ENCODE measurements at regions not wholly inside any gene's neighbourhood (a gene's known extent, or its start where the extent isn't known, plus 50 kb on each side); places are given as distances from the start of the nearest gene placed in this dataset.
"Not testable (repeated sequence)": the region's sequence is repeated elsewhere in the genome, so short reads cannot be mapped to it uniquely, and the experiment has no call there.

DNA sequence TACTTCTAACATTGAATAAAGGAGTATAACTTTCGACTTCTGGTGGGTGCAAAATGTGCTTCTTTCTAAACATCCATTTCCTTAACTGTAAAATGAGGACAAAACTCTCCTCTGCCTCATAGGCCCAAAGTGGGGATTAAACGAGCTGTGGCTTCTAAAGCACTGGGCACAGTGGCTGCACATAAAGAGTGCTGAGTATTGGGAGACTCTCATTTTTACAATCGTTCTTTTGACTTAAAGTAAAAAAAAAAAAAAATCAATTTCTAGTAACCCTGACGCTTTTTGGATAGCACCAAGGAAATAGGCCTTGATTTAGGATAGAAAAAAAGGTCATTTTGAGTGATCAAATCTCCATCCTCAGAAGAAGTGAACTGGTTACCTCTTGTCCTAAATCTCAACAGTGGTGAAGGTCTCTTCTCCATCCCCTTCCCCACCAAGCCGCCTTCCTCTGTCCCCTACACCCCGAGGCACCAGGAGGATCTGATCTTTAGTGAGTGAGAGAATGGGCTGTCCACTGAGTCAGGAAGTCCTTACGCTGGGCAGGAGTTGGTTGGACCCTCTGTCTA lies 161.6 kb downstream of the DDX1 start:
- DNase-seq (ENCODE audit: low spot score), result no peak

DNA sequence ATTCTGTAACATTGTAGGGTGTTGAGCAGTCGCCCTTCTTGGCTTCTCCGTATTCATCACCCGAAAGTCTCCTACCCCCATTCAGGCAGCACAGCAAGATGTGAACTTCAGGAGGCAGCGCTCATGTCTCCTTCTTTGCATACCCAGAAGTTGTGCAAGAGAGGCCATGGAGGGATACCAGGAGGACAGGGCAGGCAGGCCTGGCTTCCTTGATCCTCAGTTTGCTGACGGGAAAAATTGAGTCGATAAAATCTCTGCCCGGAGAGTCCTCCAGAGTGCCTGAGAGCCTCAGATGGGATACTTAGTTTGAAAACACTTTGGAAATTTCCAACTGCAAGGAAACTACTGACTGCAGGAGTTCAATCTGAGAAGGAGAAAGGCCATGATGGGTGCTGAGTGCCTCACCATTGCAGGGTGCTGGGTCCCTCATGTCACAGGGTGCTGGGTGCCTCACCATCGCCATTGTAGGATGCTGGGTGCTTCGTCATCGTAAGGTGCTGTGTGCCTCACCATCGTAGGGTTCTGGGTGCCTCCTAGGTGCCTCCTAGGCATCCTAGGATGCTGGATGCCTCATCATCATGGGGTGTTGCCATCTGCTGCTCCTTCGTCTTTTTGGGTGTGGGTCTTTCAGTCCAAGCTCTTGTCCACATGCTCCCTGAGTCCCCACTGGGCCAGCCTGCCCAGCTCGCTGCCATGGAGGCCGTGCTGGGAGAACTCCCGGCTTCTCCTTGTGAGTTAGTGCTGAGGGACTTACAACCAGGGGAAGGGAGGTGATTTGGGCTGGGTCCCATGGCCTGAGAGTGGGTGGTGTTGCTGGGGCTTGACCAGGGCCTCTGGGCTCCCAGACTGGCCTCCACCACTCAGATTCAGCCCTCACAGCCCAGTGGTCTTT lies 162.4 kb downstream of the DDX1 start:
- DNase-seq (ENCODE audit: low spot score), result no peak

DNA sequence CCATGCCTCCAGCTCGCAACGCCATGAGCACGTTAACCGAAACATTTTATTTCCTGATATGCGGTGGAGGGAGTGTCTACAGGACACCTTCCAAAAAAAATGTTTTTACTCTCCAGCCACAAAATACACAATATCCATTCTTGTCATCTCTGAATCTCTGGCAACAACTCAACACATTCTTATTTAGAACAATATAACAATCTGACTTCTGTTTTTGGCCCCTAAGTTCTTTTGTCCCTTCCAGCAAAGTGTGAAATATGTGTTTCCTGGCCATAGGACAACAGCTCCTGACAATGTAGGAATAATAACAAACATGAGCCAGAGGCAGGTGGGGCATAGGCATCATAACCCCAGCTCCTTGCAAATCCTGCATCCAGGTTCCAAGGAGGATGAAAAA lies 163.0 kb downstream of the DDX1 start:
- no peak for DNase-seq (ENCODE audit: low spot score)

DNA sequence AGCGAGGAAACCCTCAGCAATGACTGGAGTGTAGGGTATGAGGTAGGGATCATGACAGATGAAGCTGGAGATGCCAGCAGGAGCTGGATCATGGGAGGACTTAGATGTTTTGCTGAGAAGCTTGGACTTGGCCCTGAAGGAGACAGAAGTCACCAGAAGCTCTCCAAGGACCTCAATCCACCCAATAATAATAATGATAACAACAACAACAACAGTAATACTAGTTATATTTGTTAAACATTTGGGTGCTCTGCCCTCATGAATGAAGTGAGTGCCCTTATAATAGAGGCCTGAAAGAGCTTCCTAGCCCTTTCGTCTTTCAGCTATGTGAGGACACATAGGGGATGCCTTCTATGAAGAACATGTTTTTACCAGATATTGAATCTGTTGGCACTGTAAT lies 163.9 kb downstream of the DDX1 start:
- DNase-seq (ENCODE audit: low spot score), result no peak

DNA sequence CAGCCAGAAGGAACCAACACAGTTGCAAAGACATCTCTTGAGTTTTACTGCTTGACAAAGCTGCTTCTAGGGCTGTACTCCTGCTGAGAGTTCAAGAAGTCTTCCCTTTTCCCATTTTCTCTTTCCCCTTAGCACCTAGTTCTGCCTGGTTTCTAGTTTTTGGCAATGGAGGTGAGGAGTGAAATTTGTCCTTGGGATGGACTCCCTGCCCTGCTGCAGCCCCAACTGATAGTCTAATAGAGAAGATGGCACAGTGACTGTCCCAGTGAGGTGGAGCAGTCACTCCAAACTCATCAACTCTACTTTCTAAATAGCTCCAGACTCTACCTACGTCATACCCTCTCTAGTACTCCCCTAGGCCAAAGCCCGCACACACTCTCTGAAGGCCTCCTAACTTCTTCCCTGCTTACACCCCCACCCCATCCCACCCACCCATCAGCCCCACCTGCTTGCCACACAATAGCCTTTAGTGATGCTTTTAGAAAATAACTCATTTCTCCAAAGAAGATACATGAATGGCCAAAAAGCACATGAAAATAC lies 164.4 kb downstream of the DDX1 start:
- DNase-seq (ENCODE audit: low spot score), result no peak

DNA sequence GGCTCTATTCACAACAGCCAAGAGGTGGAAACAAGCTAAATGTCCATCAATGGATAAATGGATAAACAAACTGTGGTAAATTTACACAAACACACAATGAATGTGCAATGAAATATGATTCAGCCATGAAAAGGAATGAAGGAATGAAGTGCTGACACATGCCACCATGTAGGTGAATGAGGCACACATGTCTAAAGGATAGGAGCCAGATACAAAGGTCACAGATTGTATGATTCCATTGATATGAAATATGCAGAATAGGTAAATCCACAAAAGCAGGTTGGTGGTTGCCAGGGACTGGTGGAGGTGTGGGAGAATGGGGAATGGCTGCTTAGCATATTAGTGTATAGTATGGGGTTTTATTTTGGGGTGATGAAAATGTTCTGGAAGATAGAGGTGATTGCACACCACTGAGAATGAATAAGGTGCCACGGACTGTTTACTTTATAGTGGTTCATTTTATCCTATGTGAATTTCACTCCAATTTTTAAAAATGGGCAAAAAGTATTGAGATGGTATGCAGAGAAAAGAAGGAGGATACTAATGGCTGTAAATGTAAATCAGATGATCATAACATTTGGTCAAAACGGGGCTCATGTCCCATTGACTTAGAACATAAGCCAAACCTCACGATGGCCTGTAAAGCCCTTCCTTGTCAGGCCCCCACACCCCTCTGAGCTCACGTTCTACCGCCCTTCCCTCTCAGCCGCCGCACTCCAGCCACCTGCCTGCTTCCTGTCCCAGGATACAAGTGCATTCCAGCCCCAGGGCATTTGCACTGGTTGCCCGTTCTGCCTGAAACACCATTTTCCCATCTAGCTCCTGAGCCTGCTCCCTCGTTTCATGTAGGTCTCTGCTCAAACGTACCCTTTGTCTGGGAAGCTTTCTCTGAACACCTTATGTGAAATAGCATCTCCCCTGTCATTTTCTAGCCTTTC lies 165.5 kb downstream of the DDX1 start:
- no peak for DNase-seq (ENCODE audit: low spot score)

DNA sequence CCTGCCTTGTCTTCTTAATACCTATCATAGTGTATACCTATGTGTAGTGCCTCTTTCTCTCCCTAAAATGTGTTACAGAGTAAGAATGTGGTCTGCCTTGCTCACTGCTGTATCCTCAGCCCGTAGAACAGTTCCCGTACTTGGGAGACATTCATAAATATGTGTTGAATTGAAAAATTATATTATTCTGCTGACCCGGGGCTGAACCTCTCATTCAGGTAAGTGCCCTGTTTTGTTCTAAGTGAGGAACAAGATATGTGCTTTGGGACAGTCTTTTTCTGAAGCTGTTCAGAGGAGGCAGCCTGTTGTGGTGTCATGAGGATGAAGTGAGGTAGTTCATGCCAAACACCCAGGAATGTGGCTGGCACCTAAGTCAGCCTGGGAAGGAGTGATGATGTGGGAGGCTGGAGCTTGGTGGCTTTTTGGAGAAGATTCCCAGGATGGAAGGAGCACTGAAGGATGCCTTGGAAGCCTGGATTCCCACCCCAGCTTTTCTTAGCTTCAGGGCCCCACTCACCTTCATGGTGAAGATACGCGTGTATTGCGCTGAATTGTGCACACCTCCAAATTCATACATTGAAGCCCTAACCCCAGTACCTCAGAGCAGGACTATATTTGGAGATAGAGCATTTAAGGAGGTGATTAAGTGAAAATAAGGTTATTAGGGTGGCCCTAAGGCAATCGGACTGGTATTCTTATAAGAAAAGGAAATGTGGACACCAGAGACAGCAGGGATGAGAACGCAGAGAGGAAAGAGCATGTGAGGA lies 166.3 kb downstream of the DDX1 start:
- no peak for DNase-seq (ENCODE audit: low spot score)

DNA sequence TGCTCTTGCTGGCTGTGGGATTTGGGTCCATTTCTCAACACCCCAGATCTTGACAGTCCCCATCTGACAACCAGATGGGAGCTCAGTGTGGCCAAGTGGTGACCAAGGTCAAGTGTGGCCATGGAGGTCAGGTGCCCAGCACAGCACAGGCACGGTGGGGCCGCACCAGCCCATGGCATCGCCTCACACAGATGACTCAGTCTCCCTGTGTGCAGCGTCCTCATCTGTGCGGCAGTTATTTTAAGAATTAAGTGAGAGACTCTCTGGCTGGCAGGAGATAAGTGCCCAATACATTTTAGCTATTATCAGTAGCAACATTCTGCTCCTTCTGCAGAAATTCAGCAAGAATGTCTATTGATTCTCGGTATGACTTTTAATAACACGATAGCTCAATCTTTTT lies 167.2 kb downstream of the DDX1 start:
- DNase-seq (ENCODE audit: low spot score), result no peak

DNA sequence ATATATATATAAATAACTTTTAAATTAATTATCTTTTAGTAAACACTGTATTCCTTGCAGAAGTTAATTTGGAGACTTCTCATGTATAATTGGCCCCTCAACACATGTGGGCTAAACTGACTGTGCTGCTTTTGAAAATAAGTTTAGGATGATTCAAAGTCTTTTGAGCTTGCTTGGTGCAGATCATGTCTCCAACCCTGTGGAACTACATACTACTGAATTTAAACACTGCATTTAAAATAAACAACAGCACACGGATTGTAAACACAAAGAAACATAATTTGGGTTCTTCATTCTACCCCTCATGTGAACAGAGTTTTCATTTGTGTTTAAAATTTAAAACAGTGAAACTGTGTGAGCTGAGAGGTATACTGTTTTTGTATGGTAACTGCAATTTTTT lies 167.7 kb downstream of the DDX1 start:
- DNase-seq (ENCODE audit: low spot score), result no peak

DNA sequence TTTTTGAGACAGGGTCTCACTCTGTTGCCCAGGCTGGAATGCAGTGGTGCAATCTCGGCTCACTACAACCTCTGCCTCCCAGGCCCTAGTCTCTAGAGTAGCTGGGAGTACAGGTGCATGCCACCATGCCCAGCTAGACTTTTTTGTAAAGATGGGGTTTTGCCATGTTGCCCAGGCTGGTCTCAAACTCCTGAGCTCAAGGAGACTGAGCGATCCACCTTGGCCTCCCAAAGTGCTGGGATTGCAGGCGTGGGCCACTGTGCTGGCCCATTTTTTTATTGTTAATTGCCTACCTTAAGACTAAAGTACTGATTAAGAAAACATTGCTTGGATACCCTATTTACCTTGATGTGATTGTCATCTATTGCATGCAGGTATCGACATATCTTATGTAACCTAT lies 168.1 kb downstream of the DDX1 start:
- DNase-seq (ENCODE audit: low spot score), result not testable (repeated sequence)

DNA sequence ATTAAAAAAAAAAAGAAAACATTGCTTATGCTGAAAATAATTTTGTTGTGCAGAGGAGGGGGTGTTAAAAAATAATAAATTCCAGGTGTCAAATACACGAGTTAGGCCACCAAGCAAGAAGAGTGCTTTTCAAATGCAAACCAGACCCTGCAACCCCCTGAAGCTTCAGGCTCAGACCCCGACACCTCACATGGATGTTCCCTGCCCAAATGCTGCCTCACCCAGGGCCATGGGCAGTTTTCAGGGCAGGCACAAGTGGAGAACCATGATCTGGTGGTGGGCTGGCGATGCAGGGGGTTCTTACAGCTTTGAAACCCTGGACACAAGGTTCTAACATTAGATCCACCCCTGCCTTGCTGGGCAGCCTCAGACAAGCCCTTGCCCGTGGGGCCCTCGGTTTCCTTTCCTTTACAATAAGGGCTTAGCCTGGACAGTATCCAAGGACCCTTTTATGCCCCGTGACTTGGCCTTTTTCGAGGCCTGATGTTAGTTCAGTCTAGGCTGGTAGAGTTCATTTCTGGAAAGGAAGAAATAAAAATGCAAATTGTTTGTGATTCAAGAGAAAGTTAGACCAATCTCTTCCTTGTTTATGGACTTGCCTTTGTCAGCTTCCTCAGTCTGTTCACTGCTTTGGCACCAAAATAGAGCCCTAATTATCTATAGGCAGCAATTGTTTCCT lies 168.7 kb downstream of the DDX1 start:
- DNase-seq (ENCODE audit: low spot score), result no peak

DNA sequence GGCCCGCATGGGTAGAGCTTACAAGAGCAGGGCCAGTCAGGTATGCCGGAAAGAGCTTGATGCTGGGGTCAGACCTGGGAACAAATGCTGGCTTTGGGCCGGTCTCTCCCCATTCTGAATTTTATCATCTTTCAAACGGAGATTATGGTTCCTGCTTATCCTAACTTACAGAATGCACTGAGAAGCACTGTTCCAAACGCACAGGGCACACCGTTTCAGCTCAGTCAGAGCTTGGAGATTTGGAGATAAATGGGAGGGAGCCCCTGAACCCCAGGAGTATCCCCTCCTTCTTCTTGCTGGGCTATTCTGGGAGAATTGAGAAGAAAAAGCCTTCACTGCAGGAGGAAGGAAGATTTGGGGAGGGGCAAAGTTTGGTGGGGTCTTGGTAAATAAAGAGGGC lies 169.4 kb downstream of the DDX1 start:
- no peak for DNase-seq (ENCODE audit: low spot score)

DNA sequence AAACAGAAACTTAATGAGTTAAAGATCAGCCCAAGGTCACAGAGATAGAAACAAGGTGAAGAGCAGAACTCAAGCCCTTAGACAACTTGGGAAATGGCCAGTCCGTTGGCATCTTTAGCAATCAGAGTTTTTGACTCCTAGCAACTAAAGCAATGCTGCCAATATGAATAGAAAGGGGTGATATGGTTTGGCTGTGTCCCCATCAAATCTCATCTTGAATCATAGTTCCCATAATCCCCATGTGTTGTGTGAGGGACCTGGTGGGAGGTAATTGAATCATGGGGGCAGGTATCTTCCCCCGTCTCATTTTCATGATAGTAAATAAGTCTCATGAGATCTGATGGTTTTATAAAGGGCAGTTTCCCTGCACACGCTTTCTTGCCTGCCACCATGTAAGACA lies 170.2 kb downstream of the DDX1 start:
- DNase-seq (ENCODE audit: low spot score), result no peak

DNA sequence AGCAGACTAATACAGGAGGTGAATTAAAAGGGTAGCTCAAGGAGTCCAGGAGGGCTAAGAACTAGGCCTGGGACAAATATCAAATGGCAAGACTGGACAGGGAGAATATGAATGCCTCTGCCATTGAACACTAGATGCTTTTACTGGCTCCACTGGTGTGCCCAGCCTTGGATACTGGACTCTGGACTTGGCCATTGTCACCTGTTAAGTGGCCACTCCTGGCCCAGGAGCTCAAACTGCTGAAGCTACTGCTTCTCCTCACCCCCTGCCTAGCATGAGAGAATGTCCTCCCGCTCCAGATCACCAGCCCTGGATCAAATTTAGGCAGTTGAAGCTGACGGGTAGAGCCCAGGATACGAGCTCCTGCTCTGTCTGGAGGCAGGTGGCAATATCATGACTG lies 170.8 kb downstream of the DDX1 start:
- DNase-seq (ENCODE audit: low spot score), result no peak

DNA sequence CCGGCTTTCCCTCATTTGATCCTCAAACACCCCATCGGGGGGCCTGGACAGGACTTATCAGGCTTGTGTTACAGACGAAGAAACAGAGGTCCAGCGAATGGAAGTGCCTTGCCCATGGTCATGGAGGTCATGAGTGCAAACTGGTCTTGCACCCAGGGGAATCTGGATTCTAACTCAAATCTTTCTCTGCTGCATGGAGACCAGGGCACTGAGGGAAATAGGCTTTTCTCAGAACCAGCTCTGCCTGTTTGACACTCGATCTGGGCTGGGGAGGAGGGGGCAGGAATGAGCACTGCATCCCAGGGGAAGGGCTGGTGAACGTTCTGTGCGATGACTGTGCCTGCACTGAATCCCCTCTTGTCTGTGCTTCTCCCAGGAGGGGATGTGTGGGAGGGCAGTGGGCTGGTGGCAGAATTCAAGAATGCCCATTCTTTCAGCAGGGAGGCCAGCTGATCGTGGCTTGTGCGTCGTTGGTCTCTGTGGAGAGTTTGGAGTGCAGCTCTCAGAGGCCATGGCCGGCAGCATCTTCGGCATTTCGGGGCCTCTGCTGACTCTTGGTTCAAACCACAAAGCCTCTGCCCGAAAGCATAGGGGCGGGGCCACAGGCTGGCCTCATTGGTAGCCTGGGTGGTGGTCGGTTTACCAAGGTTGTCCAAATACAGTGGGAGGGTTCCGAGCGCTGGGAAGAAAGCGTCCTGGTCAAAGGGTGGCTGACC lies 171.6 kb downstream of the DDX1 start:
- no peak for DNase-seq (ENCODE audit: low spot score)

DNA sequence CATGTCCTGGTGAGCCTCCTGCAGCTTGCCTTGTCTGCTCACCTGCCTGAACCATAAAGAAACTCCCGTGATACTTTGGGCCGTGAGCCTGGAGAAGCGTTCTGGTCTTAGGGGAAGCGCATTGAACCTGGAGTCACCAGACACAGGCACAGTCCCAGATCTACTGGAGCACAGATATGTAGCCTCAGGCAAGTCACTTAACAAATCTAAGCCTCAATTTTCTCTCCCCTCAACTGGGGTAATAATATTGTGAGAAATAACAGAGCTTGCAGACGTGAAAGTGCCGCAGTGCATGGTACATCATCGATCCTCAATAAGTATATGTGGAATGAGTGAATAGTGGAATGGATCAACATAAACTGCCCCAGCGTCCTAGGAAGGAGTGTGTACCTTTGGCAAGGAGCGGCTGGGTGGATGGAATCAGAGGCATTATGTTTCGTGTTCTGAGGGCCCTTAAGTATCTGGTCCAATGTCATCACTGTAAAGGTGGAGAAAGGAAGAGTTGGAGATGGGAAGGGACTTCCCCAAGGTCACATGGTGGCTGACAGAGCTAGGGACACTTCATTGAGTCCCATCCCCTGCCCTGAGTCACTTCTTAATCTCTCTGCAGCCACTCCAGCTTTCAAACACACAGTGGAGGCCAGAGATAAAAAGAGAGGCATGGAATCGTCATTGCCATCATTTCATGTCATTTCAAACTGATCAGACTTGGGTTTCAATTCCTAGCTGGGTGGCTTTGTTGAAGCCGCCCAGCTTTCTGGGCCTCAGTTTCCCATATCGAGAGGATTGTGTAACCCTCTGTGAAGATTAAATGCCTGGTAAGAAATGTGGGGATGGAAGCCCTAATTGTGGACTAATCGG lies 172.4 kb downstream of the DDX1 start:
- DNase-seq (ENCODE audit: low spot score), result no peak

DNA sequence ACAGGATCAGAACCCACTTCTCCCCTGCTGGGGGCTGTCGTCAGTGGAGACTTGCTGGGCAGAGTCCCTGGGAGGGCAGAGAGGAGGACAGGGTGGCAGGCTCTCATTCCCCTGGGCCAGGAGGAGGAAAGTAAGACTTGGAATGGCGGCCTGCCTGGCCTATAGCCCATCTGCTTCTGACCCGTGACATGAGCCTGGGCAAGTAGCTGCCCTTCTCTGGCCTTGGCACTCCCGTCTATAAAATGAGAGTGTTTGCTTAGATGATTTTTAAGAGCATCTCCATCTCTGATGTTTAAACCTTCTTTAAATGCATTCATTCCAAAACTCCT lies 173.0 kb downstream of the DDX1 start:
- no peak for DNase-seq (ENCODE audit: low spot score)

DNA sequence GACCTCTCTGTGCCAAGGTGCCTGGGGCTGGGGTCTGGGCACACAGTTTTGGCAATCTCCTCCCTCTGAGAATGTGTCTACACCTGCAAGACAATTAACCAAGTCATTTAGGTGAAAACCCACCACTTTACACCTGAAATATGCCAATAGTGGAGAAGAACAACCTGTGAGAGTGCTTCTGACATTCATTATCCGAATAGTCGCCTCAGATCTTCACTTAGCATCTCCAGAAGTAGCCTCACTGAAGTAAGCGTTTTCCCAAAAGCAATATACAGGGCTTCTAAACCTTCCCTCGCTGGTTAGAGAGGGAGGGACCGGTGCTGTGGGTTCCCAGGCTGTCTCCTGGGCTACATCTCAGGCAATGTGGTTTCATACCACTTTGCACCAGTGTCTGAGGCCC lies 173.5 kb downstream of the DDX1 start:
- no peak for DNase-seq (ENCODE audit: low spot score)

DNA sequence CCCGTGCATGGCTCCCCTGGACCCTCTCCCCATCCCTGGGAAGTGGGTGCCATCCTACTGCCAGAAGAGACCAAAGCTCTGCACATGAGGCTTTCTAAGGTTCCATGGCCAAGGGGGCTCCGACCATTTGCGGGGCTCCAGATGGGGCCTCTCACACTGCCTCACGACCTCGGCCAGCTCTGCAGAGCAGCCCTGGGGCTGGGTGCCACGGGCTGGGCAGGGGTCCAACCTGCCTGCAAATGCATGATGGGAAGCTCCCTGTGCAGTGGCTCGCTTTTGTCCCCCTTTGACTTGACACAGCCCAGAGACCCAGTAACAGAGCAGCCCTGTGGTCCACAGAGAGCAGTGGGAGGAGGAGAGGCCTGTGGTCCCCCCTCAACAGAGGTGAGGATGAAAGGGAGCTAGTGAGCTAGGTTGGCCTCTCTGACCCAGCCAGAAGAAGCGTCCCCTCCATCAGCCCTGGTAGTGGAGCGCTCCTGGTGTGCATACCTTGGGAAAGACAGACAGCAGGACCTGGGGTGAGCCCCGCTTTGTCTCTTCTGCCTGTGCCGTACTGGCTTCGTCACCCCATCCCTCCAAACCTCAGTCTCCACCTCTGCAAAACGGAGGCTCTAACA lies 174.1 kb downstream of the DDX1 start:
- DNase-seq (ENCODE audit: low spot score), result no peak

Data from GM03348 (cell line).